ENCODE measurements at regions not wholly inside any gene's neighbourhood (a gene's known extent, or its start where the extent isn't known, plus 50 kb on each side); places are given as distances from the start of the nearest gene placed in this dataset.

DNA sequence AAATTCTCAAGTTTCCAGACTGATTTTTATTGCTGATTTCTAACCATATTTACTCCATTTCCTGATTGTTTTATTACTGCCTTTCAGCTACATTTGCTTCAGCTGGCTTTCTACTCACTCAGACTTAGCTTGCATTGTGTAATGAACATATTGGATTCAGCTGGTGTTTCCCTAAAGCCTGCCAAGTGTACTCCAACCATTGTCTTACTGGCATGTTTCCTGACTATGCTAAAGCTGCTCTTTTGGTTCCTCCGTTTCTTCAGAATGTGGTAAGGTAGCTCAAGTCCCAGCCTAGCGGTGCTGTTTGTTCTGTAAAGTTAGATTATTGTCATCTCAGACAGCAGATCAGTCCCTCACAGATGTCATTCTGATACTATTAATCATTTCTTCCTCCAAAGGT, 53.1 kb upstream of the GLRA2 start:
- Mint-ChIP-seq H3K4me1 (no peaks in the 10 kb centered on the region), H3K9me3 (no peaks in the 10 kb centered on the region), H3K4me3 (no peak overlapping the region), H3K27me3 (ENCODE audit: low read depth) (no peaks in the 10 kb centered on the region), H3K36me3 (ENCODE audit: low read depth) (no peaks in the 10 kb centered on the region), H3K27ac (ENCODE audit: unreplicated experiment) (no peak overlapping the region)
- TF ChIP-seq, protein P1, sequence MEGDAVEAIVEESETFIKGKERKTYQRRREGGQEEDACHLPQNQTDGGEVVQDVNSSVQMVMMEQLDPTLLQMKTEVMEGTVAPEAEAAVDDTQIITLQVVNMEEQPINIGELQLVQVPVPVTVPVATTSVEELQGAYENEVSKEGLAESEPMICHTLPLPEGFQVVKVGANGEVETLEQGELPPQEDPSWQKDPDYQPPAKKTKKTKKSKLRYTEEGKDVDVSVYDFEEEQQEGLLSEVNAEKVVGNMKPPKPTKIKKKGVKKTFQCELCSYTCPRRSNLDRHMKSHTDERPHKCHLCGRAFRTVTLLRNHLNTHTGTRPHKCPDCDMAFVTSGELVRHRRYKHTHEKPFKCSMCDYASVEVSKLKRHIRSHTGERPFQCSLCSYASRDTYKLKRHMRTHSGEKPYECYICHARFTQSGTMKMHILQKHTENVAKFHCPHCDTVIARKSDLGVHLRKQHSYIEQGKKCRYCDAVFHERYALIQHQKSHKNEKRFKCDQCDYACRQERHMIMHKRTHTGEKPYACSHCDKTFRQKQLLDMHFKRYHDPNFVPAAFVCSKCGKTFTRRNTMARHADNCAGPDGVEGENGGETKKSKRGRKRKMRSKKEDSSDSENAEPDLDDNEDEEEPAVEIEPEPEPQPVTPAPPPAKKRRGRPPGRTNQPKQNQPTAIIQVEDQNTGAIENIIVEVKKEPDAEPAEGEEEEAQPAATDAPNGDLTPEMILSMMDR (conservative IDR thresholded peaks at IDR 0.05), result no peak
- DNase-seq (ENCODE audit: low read depth, low spot score), result no peak

DNA sequence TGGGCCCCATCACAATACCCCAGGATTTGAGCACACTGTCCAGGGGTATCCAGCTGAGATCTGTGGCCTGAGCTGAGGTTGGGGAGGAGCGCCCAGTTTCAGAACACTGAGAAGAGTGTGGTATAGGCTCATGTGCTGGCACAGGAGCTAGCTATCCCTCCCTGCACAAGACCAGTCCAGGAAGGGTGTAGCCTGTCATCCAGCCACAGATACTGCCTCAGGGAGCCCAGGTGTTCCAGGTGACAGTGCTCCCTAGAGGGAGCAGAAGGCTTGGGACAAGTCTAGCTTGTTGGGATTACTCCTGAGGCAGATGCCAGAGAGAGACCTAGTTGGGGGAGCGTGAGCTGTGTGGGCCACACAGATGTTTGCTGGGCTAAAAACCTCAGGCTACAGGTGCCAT, 79.6 kb upstream of the GLRA2 start:
- Mint-ChIP-seq H3K4me3 (no peak overlapping the region), H3K9me3 (peaks cover 7% of the 10 kb centered on the region), H3K27me3 (ENCODE audit: low read depth) (no peaks in the 10 kb centered on the region), H3K27ac (ENCODE audit: unreplicated experiment) (no peak overlapping the region), H3K36me3 (ENCODE audit: low read depth) (peaks cover 3% of the 10 kb centered on the region), H3K4me1 (no peaks in the 10 kb centered on the region)
- TF ChIP-seq, protein P1 (conservative IDR thresholded peaks at IDR 0.05), result no peak
- DNase-seq (ENCODE audit: low read depth, low spot score), result no peak

DNA sequence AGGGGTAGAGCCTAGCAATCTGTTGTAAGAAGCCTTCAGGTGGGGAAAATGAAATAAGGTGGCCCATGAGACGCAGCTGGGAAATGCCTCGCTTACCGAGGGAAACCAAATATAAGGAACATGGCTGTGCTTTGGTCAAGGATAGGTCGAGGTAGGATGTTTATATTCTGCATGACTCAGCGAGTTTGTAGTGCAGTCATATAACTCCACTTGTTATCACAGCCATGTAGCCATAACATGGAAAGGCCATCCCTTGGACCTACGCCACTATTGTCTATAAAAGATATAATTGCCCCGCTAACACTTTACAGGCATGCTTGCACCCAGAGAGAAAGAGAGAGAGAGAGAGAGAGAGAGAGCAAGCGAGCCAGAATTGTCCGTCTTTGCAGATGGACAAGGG, 80.9 kb upstream of the GLRA2 start:
- Mint-ChIP-seq H3K4me3 (no peak overlapping the region), H3K9me3 (peaks cover 6% of the 10 kb centered on the region), H3K27me3 (ENCODE audit: low read depth) (no peaks in the 10 kb centered on the region), H3K4me1 (no peaks in the 10 kb centered on the region), H3K36me3 (ENCODE audit: low read depth) (peaks cover 3% of the 10 kb centered on the region), H3K27ac (ENCODE audit: unreplicated experiment) (no peak overlapping the region)
- TF ChIP-seq, protein P1 (conservative IDR thresholded peaks at IDR 0.05), result no peak
- DNase-seq (ENCODE audit: low read depth, low spot score), result no peak

DNA sequence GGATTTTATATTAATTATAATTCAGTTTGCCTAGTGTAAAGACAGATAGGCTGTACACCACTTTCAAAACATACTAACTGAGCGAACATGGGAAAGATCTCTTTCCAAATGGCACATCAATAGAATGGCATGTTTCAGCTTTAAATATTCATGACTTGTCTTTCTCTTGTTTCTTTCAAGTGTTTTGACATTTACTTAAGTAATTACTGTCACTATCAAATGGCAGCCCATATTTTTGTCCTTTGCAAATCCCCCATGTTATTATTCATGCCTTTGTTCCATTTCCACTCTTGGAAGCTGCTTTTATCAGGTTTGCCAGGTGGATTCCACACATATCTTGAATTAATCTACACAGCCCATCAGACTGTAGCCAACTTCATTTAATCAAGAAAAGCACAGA, 89.2 kb upstream of the GLRA2 start:
- TF ChIP-seq, protein P1 (conservative IDR thresholded peaks at IDR 0.05), result no peak
- DNase-seq (ENCODE audit: low read depth, low spot score), result no peak
- H3K4me1 Mint-ChIP-seq, result no peaks in the 10 kb centered on the region
- H3K9me3 Mint-ChIP-seq, result peaks cover 3% of the 10 kb centered on the region
- H3K36me3 Mint-ChIP-seq (ENCODE audit: low read depth), result peaks cover 3% of the 10 kb centered on the region
- H3K27me3 Mint-ChIP-seq (ENCODE audit: low read depth), result no peaks in the 10 kb centered on the region
- no peak overlapping the region for H3K4me3 Mint-ChIP-seq
- H3K27ac Mint-ChIP-seq (ENCODE audit: unreplicated experiment), result no peak overlapping the region

DNA sequence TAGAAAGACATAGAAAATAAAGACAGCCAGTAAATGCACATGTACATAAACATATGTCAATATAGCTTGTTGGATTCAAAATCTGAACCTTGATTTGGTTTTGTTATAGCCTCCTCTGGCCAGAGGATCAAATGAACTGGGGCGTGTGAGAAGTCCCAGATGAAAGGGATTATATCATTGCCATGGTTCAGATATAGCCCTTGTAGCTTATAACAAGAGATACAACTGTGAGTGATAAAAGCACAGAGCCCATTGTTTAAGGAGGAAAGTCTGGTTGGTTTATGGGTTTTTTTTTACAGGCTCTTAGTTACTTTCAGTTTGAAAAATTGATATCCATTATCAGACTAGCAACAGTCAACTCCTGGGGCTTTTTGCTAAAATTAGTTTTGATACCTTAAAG, 101.7 kb upstream of the GLRA2 start:
- Mint-ChIP-seq H3K4me1 (no peaks in the 10 kb centered on the region), H3K4me3 (no peak overlapping the region), H3K36me3 (ENCODE audit: low read depth) (no peaks in the 10 kb centered on the region)

More for the DNA sequence above, 101.7 kb upstream of the GLRA2 start:
- TF ChIP-seq, protein P1 (conservative IDR thresholded peaks at IDR 0.05), result no peak
- H3K27me3 Mint-ChIP-seq (ENCODE audit: low read depth), result no peaks in the 10 kb centered on the region
- H3K27ac Mint-ChIP-seq (ENCODE audit: unreplicated experiment), result no peak overlapping the region
- H3K9me3 Mint-ChIP-seq, result no peaks in the 10 kb centered on the region
- no peak for DNase-seq (ENCODE audit: low read depth, low spot score)

Measured in neural crest cell (in vitro differentiated cells).